ENCODE measurements at regions not wholly inside any gene's neighbourhood (a gene's known extent, or its start where the extent isn't known, plus 50 kb on each side); places are given as distances from the start of the nearest gene placed in this dataset.
"Not testable (repeated sequence)": the region's sequence is repeated elsewhere in the genome, so short reads cannot be mapped to it uniquely, and the experiment has no call there.

GRCh38 chr16:87145181-87146176 lies 171.7 kb downstream of the C16orf95 start:
- DNase-seq = no peak

- DNase-seq = no peak
Observed at GRCh38 chr16:87146676-87147075, 170.5 kb downstream of the C16orf95 start.

- DNase-seq = no peak
Observed at GRCh38 chr16:87149051-87149450, 168.1 kb downstream of the C16orf95 start.

- DNase-seq = no peak
Observed at GRCh38 chr16:87150262-87150661, 166.9 kb downstream of the C16orf95 start.

GRCh38 chr16:87150681-87151280 lies 166.4 kb downstream of the C16orf95 start:
- no peak for DNase-seq

GRCh38 chr16:87152221-87152755 lies 164.9 kb downstream of the C16orf95 start:
- DNase-seq = no peak

- no peak for DNase-seq
Observed at GRCh38 chr16:87153326-87153725, 163.9 kb downstream of the C16orf95 start.

GRCh38 chr16:87155315-87155714 lies 161.9 kb downstream of the C16orf95 start:
- DNase-seq = not testable (repeated sequence)

DNA sequence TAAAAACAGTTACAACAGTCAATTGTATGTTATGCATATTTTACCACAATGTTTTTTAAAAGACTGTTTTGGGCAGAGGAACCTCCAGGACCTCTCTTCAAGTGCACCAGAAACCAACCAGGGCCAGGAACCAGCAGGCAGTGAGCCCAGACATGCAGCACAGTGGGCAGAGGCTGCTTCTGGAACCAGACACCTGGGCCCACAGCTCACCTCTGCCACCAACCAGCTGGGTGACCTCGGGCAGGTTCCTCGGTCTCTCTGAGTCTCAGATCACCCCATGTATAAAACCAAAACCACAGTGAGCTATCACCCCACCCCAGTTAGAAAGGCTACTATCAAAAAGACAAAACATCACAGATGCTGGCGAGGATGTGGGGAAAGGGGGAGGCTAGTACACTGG lies 161.0 kb downstream of the C16orf95 start:
- no peak for DNase-seq

DNA sequence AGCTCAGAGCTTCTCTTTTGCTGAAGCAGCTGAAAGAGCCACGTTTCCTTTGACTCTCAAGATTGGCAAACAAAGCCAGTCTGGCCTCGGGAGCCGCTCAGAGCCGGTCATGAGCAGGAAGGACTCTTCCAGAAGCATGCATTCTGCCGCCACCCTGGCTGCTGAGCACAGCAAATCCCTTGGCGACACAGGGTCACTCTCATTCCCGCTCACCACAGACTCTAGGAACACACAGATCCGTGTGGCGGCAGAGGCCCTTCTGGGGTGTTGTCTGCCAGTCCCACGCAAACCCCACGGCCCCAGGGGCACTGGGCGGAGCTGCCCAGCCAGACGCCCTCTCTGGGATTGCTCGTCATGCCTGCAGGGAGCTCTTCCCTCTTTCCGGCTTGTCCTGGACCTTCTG lies 157.0 kb downstream of the C16orf95 start:
- no peak for DNase-seq

- no peak for DNase-seq
Observed at GRCh38 chr16:87160701-87161337, 156.4 kb downstream of the C16orf95 start.

DNA sequence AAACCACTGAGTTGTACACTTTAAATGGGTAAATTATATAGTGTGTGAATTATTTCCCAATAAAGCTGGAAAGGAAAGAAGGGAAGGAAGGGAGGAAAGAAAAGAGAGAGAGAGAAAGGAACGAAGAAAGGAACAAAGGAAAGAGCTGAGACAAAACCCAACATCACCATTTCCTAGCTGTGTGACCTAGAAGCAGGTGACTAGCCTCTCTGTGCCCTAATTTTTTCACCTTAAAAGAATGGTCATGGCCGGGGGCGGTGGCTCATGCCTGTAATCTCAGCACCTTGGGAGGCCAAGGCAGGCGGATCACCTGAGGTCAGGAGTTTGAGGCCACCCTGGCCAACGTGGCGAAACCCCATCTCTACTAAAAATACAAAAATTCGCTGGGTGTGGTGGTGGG lies 155.8 kb downstream of the C16orf95 start:
- DNase-seq = not testable (repeated sequence)

GRCh38 chr16:87161822-87162676 lies 155.1 kb downstream of the C16orf95 start:
- peak; percentile 35 for DNase-seq

DNA sequence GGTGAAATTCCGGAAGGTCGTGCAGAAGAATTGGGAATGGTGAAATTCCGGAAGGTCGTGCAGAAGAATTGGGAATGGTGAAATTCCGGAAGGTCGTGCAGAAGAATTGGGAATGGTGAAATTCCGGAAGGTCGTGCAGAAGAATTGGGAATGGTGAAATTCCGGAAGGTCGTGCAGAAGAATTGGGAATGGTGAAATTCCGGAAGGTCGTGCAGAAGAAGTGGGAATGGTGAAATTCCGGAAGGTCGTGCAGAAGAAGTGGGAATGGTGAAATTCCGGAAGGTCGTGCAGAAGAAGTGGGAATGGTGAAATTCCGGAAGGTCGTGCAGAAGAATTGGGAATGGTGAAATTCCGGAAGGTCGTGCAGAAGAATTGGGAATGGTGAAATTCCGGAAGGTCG lies 154.4 kb downstream of the C16orf95 start:
- DNase-seq = not testable (repeated sequence)

DNA sequence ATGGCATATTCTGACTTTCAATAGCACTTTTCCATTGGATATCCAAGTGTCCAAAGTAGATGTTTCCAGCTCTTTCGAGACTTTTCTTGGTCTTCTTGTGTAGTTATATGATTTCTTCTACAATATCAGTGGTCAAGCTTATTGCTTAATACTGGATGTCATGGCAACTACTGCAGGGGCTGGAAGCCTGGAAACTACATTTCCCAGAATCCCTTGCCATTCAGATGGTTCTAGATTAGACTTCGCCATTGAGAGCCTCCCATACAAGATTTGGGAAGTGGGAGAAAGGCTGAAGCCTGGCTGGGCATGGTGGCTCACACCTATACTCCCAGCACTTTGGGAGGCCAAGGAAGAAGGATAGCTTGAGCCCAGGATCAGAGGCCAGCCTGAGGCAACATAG lies 153.6 kb downstream of the C16orf95 start:
- no peak for DNase-seq

- DNase-seq = no peak
Observed at GRCh38 chr16:87165151-87165550, 152.0 kb downstream of the C16orf95 start.

DNA sequence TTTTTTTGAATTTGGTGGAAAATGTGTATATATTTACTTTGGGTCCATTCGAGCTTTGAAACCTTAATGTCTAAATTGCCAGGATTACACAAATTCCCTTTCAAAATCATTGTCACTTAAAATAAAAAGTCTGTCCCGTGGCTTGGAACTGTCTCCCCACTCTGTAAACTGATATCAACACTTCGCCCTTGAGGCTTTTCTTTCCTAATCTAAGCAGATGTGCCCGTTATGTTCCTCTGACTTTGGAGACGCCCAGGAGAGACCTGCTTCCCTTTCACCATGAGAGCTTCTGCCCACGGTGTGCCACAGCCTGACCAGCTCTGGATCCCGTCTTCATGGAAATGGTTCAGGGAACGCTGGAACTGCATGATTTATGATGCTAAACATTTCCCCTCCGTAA lies 151.3 kb downstream of the C16orf95 start:
- no peak for DNase-seq

DNA sequence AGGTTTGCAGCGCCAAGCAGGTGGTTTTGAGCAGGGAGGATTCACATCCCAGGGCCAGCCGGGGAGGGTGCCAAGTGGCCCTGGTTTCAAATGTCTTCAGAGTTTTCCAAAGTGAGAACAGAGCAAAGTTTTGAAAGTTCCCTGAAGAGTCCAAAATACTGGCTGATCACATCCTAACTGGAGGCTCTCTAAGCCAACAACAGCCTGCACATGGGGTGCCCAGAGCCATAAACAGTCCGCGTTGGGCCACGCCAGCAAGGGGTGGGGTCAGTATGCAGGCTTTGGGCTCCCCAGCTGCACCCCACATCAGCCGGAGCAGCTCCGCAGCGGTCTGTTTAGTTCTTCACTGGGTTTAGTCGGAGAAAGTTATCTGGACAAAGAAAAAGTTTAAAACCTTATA lies 150.9 kb downstream of the C16orf95 start:
- DNase-seq = no peak

- DNase-seq = no peak
Observed at GRCh38 chr16:87166934-87167333, 150.3 kb downstream of the C16orf95 start.

- no peak for DNase-seq
Observed at GRCh38 chr16:87169509-87169995, 147.6 kb downstream of the C16orf95 start.

DNA sequence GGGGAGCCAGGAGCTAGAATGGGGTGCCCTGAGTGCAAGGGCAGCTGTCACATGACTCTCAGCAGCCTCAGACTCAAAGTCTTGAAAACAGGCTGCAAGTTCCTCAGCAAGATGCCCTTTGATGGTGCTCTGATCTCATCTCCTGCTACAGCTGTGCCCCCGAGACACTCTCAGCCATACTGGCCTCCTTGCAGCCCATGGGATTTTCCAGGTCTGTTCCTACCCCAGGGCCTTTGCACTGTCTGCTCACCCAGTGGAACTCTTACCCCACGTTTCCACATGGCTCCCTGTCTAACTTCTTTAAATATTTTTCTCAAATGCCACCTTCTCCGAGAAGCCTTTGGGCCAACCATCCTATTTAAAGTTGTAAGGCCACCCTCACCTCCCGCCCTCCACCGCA lies 146.9 kb downstream of the C16orf95 start:
- DNase-seq = no peak

DNA sequence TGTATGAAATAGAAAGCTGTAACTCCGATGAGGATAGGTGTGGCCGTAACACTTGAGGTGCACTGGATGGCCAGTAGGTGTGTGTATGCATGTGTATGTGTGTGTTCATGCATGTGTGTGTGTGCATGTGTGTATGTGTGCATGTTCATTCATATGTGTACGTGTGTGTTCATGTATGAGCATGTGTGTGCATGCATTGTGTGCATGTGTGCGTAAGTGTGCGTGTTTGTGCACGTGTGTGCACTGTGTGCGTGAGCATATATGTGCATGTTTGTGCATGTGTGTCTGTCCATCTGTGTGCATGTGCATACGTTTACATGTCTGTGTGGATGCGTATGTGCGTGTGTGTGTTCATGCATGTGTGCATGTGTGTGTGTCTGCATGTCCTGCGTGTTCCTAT lies 145.5 kb downstream of the C16orf95 start:
- DNase-seq = no peak
